GM19025 (cell line): ENCODE measurements at regions not wholly inside any gene's neighbourhood (a gene's known extent, or its start where the extent isn't known, plus 50 kb on each side); places are given as distances from the start of the nearest gene placed in this dataset.
"Not testable (repeated sequence)": the region's sequence is repeated elsewhere in the genome, so short reads cannot be mapped to it uniquely, and the experiment has no call there.

ENCODE experiments used
- ATAC-seq: cut with Tn5 transposase; IDR thresholded peaks from one replicate; pipeline ENCODE4 v1.9.1; 2021; ENCODE audit warnings: mild to moderate bottlenecking, low read depth, moderate library complexity; ENCODE audit not compliant: unreplicated experiment

GRCh38 chr7:33776788-33777187 is 128.6 kb upstream of the BMPER start:
- no peak for ATAC-seq

- no peak for ATAC-seq
Measured at GRCh38 chr7:33778195-33778594, 127.1 kb upstream of the BMPER start.

- no peak for ATAC-seq
Measured at GRCh38 chr7:33779216-33779615, 126.1 kb upstream of the BMPER start.

GRCh38 chr7:33781167-33781566 is 124.2 kb upstream of the BMPER start:
- ATAC-seq: no peak

- no peak for ATAC-seq
Measured at GRCh38 chr7:33781796-33782195, 123.5 kb upstream of the BMPER start.

- ATAC-seq: no peak
Measured at GRCh38 chr7:33784000-33784399, 121.3 kb upstream of the BMPER start.

GRCh38 chr7:33788531-33788930 is 116.8 kb upstream of the BMPER start:
- no peak for ATAC-seq

- ATAC-seq: no peak
Measured at GRCh38 chr7:33789871-33790630, 115.3 kb upstream of the BMPER start.

GRCh38 chr7:33790746-33791145 is 114.6 kb upstream of the BMPER start:
- no peak for ATAC-seq

- no peak for ATAC-seq
Measured at GRCh38 chr7:33792041-33792440, 113.3 kb upstream of the BMPER start.

GRCh38 chr7:33792547-33793105 is 112.7 kb upstream of the BMPER start:
- ATAC-seq: no peak

GRCh38 chr7:33793616-33794015 is 111.7 kb upstream of the BMPER start:
- no peak for ATAC-seq

GRCh38 chr7:33794419-33794818 is 110.9 kb upstream of the BMPER start:
- ATAC-seq: no peak

GRCh38 chr7:33794959-33795358 is 110.4 kb upstream of the BMPER start:
- ATAC-seq: no peak

- ATAC-seq: no peak
Measured at GRCh38 chr7:33796538-33796937, 108.8 kb upstream of the BMPER start.

GRCh38 chr7:33797512-33797911 is 107.8 kb upstream of the BMPER start:
- ATAC-seq: not testable (repeated sequence)

GRCh38 chr7:33798686-33799325 is 106.5 kb upstream of the BMPER start:
- ATAC-seq: no peak

GRCh38 chr7:33799766-33800165 is 105.6 kb upstream of the BMPER start:
- no peak for ATAC-seq

GRCh38 chr7:33802600-33802999 is 102.7 kb upstream of the BMPER start:
- ATAC-seq: no peak

- ATAC-seq: no peak
Measured at GRCh38 chr7:33804140-33804660, 101.1 kb upstream of the BMPER start.

- no peak for ATAC-seq
Measured at GRCh38 chr7:33805630-33806233, 99.6 kb upstream of the BMPER start.
